ENCODE measurements at regions not wholly inside any gene's neighbourhood (a gene's known extent, or its start where the extent isn't known, plus 50 kb on each side); places are given as distances from the start of the nearest gene placed in this dataset.
"Not testable (repeated sequence)": the region's sequence is repeated elsewhere in the genome, so short reads cannot be mapped to it uniquely, and the experiment has no call there.

- DNase-seq (ENCODE audit: low spot score), result no peak
These were observed 74.0 kb upstream of the PROKR2 start for GRCh38 chr20:5390720-5391119.

- DNase-seq (ENCODE audit: low spot score), result not testable (repeated sequence)
These were observed 70.1 kb upstream of the PROKR2 start for GRCh38 chr20:5386846-5387245.

- not testable (repeated sequence) for DNase-seq (ENCODE audit: low spot score)
These were observed 64.8 kb upstream of the PROKR2 start for GRCh38 chr20:5381527-5381926.

GRCh38 chr20:5377484-5377883 is 60.7 kb upstream of the PROKR2 start:
- no peak for DNase-seq (ENCODE audit: low spot score)

GRCh38 chr20:5376228-5376627 is 59.5 kb upstream of the PROKR2 start:
- DNase-seq (ENCODE audit: low spot score), result no peak

- no peak for DNase-seq (ENCODE audit: low spot score)
These were observed 57.4 kb upstream of the PROKR2 start for GRCh38 chr20:5374171-5374570.

- DNase-seq (ENCODE audit: low spot score), result no peak
These were observed 55.6 kb upstream of the PROKR2 start for GRCh38 chr20:5372371-5372770.

GRCh38 chr20:5369629-5370028 is 52.9 kb upstream of the PROKR2 start:
- DNase-seq (ENCODE audit: low spot score), result no peak
